ENCODE measurements at regions not wholly inside any gene's neighbourhood (a gene's known extent, or its start where the extent isn't known, plus 50 kb on each side); places are given as distances from the start of the nearest gene placed in this dataset.

- no peak overlapping the region for H3K18ac ChIP-seq (ENCODE audit: insufficient read length, low read depth, low read length)
- H4K91ac ChIP-seq (ENCODE audit: insufficient read length, low read depth, low read length): no peak overlapping the region
- H3K27me3 Mint-ChIP-seq (ENCODE audit: low read depth): no peaks in the 10 kb centered on the region
- no peak overlapping the region for H3T11ph ChIP-seq (ENCODE audit: low read length)
- no peak overlapping the region for H2AK5ac ChIP-seq (ENCODE audit: insufficient read length, low read length)
- H3K79me2 ChIP-seq (ENCODE audit: insufficient read depth, low read length): no peaks in the 10 kb centered on the region
- no CpG with 5 or more reads among the region's 3 CpGs for WGBS (ENCODE audit: extremely low coverage, insufficient read length, low lambda C conversion rate)
- H3K9me3 Mint-ChIP-seq: no peaks in the 10 kb centered on the region
- no peaks in the 10 kb centered on the region for H3K23me2 ChIP-seq (ENCODE audit: insufficient read length, low read depth, low read length, poor library complexity, severe bottlenecking)
- no peak overlapping the region for H3K27ac ChIP-seq (ENCODE audit: insufficient read length, low read depth, low read length)
- H3K27me3 ChIP-seq (ENCODE audit: insufficient read depth, low read length): no peaks in the 10 kb centered on the region
- DNase-seq: no peak
- H2BK15ac ChIP-seq (ENCODE audit: low read depth, low read length): no peak overlapping the region
- H2BK5ac ChIP-seq (ENCODE audit: insufficient read length, low read length): no peak overlapping the region
- H3K27ac Mint-ChIP-seq: no peak overlapping the region
- peaks cover 5% of the 10 kb centered on the region; the same call in 1 of the 2 replicates for H3K4me1 ChIP-seq (ENCODE audit: insufficient read depth, low read length)
- peaks cover 70 to 75% of the 10 kb centered on the region in 2 experiments for H3K4me1 Mint-ChIP-seq
- no peak overlapping the region for H4K5ac ChIP-seq (ENCODE audit: insufficient read length, low read depth, low read length)
- H4K8ac ChIP-seq (replicated peaks; ENCODE audit: insufficient read length, low read depth, low read length): no peak overlapping the region
- H3K56ac ChIP-seq (ENCODE audit: insufficient read length, low read depth, low read length): no peak overlapping the region
- no peaks in the 10 kb centered on the region for H3K9me3 ChIP-seq (ENCODE audit: control insufficient read depth, low read depth, low read length)
- no peak overlapping the region for H3K14ac ChIP-seq (ENCODE audit: insufficient read depth, low read length)
- no peak overlapping the region for H3K4me2 ChIP-seq (ENCODE audit: insufficient read depth, insufficient read length, low read length)
- no peaks in the 10 kb centered on the region for H4K20me1 ChIP-seq (ENCODE audit: control insufficient read depth, insufficient read depth, insufficient read length)
- no peak overlapping the region for H3K9ac ChIP-seq (ENCODE audit: extremely low read depth, insufficient read length, low read length)
- no peak overlapping the region for H3K4ac ChIP-seq (ENCODE audit: low read depth, low read length)
- H2BK12ac ChIP-seq (ENCODE audit: insufficient read length, low read depth, low read length): no peak overlapping the region
- H2AFZ ChIP-seq (ENCODE audit: low read length): no peak overlapping the region
- no peak for TF ChIP-seq CTCF (conservative IDR thresholded peaks at IDR 0.05)
- no peaks in the 10 kb centered on the region for H3K36me3 Mint-ChIP-seq (ENCODE audit: insufficient read depth in 1 of 3, low read depth in 3 of 3)
- H2BK20ac ChIP-seq (ENCODE audit: low read depth, low read length, poor library complexity, severe bottlenecking): no peak overlapping the region
- H3K79me1 ChIP-seq (ENCODE audit: insufficient read depth, low read depth, low read length, poor library complexity, severe bottlenecking): no peaks in the 10 kb centered on the region
- H3K4me3 Mint-ChIP-seq: no peak overlapping the region
- H3K23ac ChIP-seq (ENCODE audit: insufficient read length, low read depth, low read length): no peak overlapping the region
- H2BK120ac ChIP-seq (ENCODE audit: low read depth, low read length, poor library complexity, severe bottlenecking): no peak overlapping the region
Observed at GRCh38 chr13:99803141-99803540, 168.4 kb downstream of the ZIC5 start.

Measured in H9 (cell line).